PFSK-1 (cell line): ENCODE measurements at regions not wholly inside any gene's neighbourhood (a gene's known extent, or its start where the extent isn't known, plus 50 kb on each side); places are given as distances from the start of the nearest gene placed in this dataset.

Experiments
- FOXP2 ChIP-seq: optimal IDR thresholded peaks from 2 replicates; pipeline ENCODE3; 2011; ENCODE audit warnings: borderline replicate concordance, control low read depth, inconsistent platforms; ENCODE audit not compliant: insufficient read depth; ENCODE audit errors: extremely low read length, extremely low read depth
- POLR2AphosphoS5 ChIP-seq: IDR thresholded peaks from 2 replicates; pipeline ENCODE4 v1.6.1; 2012; ENCODE audit warnings: low read depth, mild to moderate bottlenecking, control low read depth, low read length, moderate library complexity
- REST ChIP-seq, 2 experiments: IDR thresholded peaks; 2 replicates each; pipeline versions ENCODE4 v1.6.1 to v1.8.0; 2011 to 2012; ENCODE audit warnings: low read depth in 2 of 2, low read length in 2 of 2, control low read depth in 1 of 2, inconsistent platforms in 1 of 2, mild to moderate bottlenecking in 1 of 2, moderate library complexity in 1 of 2; ENCODE audit not compliant: insufficient read depth in 1 of 2
- SIN3A ChIP-seq: IDR thresholded peaks from 2 replicates; pipeline ENCODE4 v1.6.1; 2012; ENCODE audit warnings: mild to moderate bottlenecking, low read length, moderate library complexity, borderline replicate concordance; ENCODE audit not compliant: insufficient read depth
- TAF1 ChIP-seq: IDR thresholded peaks from 2 replicates; pipeline ENCODE4 v1.6.1; 2012; ENCODE audit warnings: low read length, control low read depth, borderline replicate concordance; ENCODE audit not compliant: insufficient read depth

DNA sequence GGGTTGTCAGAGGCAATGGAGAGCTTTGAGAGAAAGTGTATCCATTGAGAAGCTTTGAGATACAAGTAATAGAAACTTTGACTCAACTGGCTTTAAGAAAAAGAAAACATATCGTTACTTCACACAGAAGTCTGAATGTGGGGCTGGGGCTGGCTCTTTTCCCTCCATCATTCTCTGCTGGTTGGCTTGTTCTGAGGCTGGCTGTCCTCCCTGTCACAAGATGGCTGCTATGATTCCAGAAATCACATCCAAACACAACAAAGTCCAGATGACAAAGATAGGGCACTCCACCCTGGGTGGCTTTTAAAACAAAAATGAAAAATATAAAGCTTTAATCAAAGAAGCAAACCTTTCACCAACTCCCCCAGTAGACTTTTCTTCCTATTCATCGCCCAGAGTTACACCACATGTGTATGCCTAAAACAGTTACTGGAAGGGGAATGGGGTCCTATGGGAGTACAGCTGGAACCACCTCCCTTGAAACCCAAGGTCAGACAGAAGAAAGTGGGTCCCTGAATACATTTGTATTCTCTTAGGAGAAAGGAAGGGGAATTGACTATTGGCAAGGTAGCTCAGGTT, 284.3 kb downstream of the GAS1 start:
- TF ChIP-seq SIN3A, result no peak
- no peak for TF ChIP-seq POLR2AphosphoS5

- TF ChIP-seq FOXP2 (no peak), POLR2AphosphoS5 (no peak), TAF1 (no peak), SIN3A (no peak), REST (IDR thresholded peaks at IDR 0.05; ENCODE audit: insufficient read depth in 1 of 2, low read depth in 2 of 2, low read length in 2 of 2) (no peak)
Observed at GRCh38 chr9:86660146-86660943, 287.0 kb downstream of the GAS1 start.

DNA sequence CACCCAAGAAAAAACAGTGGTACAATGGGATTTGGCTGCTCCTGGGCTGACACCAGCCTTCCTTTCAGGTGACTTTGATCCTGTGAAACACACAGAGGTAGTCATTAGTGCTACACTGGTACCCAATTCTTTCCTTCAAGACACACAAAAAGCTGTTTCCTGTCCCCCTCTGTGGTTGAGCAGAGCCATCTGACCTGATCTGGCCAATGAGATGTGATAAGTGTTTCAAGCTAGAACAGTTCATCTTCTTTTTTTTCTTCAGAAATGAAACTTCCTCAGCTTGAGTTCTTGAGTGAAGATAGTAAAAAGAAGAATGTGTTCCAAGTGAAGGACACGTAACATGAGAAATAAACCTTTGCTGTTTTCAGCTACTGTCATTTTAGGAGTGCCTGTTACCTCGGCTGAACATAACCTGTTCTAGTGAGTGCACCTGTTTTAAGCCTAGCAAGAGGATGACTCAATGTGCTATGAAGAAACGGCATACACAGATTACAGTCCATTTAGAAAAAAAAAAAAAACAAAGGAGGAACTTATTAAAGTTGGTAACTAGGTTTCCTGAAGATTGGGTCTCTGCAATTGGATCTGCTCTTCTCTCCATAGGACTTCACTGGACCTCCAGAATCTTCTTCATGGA, 287.8 kb downstream of the GAS1 start:
- no peak for TF ChIP-seq TAF1
- TF ChIP-seq SIN3A, result no peak
- no peak for TF ChIP-seq REST (IDR thresholded peaks at IDR 0.05; ENCODE audit: insufficient read depth in 1 of 2, low read depth in 2 of 2, low read length in 2 of 2)
- no peak for TF ChIP-seq POLR2AphosphoS5
- TF ChIP-seq FOXP2, result no peak

DNA sequence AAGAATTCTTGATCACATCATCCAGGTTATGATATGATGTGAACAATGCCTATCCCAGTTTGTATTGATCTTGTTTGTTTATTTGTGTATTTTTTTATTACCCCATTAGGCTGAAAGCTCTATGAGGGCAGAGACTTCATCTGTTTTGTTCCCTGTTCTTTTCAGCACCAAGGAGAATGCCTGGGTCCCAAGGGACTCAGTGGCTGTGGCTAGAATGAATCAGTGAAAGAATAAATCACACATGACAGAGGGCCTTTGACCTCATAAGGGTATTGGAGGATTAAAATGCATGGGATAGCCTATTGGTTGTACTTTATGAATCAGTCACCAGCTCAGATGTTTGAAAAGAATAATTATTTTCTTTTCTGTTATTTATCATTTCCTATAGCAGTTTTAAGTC, 292.2 kb downstream of the GAS1 start:
- TF ChIP-seq REST (IDR thresholded peaks at IDR 0.05; ENCODE audit: insufficient read depth in 1 of 2, low read depth in 2 of 2, low read length in 2 of 2) (peak; percentile 67 to 89), POLR2AphosphoS5 (no peak), SIN3A (no peak)

DNA sequence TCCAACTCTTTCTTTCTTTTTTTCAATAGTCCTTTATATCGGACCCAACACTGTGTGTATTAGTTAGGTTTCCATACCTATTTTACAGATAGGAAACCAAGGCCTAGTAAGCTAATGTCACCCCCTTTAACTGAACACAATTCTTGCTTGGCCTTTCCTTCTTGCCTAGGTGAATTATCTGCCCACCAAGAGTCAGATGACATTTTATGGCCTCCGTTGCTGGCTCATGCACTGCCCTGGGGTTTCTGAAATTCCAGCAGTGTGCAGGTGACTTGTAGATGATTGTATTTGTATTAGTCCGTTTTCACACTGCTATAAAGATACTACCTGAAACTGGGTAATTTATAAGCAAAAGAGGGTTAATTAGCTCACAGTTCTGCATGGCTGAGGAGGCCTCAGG, 293.8 kb downstream of the GAS1 start:
- no peak for TF ChIP-seq POLR2AphosphoS5
- no peak for TF ChIP-seq SIN3A
- no peak for TF ChIP-seq TAF1
- no peak for TF ChIP-seq FOXP2
- no peak for TF ChIP-seq REST (IDR thresholded peaks at IDR 0.05; ENCODE audit: insufficient read depth in 1 of 2, low read depth in 2 of 2, low read length in 2 of 2)
